ENCODE measurements at regions not wholly inside any gene's neighbourhood (a gene's known extent, or its start where the extent isn't known, plus 50 kb on each side); places are given as distances from the start of the nearest gene placed in this dataset.
"Not testable (repeated sequence)": the region's sequence is repeated elsewhere in the genome, so short reads cannot be mapped to it uniquely, and the experiment has no call there.

DNA sequence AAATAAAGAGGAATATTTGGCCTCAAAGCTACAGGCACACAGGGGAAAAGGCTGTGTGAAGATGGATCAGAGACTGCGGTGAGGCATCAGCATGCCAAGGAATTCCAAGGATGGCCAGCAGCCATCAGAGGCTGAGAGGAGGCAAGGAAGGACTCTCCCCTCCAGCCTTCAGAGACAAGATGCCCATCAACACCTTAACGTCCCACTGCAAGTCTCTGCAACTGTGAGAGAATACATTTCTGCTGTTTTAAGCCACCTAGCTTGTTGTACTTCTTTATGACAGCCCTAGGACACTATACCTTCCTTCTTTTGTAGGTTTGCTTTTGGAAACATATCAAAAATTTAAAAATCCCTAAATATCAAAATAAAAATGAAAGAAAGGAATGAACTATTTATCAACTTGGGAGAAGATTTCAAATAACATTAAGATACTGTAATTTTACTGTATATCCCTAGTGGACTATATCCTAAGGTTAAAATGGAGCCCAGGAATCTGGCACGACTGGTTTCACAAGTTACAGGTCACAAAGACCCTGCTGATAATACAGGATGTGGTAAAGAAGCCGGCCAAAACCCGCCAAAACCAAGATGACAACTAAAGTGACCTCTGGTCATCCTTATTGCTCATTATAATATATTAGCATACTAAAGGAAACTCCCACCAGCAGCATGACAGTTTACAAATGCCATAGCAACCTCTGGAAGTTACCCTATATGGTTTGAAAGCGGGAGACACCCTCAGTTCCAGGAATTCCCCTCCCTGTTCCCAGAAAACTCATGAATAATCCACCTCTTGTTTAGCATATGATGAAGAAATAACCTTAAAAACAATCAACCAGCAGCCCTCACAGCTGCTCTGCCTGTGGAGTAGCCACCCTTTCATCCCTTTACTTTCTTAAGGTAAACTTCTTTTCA lies 185.2 kb downstream of the AVL9 start:
- DNase-seq, result no peak

DNA sequence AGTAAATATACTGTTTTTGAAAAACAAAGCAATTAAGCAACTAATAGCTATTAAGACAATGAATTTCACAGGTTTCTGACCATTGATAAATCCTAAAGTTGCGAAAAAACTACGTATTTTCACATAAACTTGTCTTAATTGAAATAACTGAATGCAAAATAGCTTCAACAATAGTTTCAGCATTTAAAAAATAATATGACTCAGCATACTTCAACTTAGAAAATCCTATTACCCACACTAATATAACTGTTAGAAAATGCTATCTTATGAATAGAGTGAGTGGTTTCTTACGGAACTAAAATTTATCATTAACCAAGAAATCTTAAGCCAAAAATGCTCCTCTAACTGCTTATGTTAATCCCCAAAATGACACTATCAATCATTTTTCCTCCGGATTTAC lies 183.9 kb downstream of the AVL9 start:
- no peak for DNase-seq

DNA sequence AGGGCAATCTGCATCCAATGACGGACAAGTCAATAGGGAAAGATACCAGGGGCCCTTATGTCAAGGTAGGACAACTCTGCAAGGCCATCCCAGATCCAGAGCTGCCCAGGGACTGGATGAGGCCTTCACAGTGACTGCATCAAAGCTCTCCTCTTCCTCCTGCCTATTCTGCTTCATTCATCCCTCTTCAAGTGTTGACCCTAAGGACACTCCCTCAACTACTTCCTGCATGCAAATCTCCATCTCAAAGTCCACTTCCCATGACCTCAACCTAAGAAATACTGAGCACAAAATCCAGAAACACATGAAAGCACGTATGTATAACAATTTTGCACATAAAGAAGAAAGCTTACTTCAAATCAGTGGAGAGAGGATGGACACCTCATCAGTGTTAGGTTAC lies 182.3 kb downstream of the AVL9 start:
- no peak for DNase-seq

DNA sequence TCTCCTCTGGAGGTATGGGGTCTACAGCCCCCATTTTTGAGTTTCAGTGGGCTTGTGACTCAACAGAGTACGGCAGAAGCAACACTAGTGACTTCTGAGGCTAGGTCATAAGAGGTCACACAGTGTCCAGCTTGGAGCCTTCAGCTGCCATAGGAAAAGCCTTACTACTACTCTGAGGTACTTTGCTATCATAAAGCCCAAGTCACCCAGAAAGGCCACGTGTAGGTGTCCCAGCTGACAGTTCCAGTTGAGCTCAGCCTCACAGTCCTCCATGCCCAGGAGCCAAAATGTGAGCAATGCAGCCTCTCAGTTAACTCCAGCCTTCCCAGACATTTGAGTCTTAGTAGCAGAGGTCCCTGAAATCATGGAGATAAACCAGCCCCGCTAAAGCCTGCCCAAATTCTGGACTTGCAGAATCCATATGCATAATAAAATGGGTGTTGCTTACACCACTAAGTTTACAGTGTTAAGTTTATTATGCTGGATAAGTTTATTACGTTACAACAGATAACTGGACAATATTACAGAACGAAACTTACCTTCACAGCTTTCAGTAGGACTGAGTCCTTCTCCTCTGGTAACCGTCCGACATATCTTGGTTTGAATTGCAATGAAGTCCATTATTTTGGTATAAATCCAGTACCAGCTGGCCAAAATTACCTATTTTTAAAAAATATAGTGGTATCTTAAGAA lies 181.1 kb downstream of the AVL9 start:
- no peak for DNase-seq

DNA sequence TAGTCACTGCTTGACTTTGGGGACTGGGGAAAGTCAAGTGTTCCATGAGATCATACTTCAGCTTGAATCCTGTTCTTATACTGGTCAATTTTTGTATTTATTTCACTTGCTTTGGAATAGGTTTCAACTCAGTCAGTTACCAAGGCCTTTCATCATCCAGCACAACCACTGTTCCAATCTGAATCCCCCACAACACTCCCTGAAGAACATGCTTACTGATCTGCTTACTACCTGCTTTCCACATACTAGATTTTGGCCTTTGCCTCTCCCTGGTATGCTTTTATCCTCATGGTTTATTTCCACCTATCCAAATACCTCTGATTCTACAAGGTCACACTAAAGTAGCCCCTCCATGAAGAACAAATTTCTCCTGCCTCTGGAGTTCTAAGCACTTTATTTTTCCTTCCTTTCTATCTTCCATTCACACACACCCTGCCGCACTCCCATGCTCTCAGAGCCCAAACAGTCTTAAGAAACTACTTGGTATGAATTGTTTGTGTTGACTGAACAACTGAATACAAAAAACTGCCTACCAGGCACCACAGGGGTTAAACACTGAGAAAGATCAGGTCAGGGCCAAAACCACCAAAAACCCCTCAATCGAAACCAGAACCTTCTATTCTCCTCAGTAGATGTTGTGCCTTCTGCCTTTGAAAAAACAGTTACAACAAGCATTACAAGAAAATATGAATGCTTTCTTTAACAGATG lies 178.1 kb downstream of the AVL9 start:
- no peak for DNase-seq

DNA sequence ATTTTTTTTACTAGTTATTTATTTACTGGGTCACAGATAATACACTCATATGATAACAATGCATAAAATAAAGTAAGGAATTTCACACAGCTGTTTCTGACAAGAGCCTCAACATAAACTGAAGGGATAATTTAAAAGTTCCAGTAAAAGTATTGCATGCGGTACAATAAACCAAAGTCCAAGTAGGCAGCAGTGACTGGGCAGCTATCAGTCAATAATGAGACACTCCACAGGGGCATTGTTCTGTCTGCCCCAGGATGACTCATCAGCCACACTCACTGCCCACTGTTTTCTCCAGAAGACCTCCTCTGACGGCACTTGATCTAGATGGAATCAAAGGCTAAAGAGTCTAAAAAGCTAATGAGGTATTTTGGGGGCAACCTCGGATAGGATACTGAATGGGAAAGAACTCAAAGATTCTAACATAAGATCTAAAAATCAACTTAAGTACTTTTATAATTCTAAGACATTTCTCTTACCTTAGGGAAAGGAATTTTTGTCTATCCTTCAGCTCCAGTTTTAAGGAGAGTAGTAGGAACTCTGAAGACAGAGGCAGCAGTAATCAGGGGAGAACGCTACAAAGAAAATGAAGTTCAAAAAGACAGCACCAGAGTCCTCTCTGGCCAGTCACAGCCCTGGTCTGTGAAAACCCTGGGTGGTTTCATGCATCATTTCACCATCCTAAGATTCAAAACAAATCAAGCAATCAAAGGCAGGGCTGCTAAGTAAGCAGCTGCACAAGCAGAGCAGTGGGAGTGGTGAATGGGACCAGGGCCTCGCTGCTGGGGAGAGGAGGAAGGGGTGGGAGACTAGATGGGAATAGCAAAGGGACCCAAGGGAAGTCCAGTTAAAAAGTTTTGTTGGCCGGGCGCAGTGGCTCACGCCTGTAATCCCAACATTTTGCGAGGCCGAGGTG lies 175.1 kb downstream of the AVL9 start:
- no peak for DNase-seq

DNA sequence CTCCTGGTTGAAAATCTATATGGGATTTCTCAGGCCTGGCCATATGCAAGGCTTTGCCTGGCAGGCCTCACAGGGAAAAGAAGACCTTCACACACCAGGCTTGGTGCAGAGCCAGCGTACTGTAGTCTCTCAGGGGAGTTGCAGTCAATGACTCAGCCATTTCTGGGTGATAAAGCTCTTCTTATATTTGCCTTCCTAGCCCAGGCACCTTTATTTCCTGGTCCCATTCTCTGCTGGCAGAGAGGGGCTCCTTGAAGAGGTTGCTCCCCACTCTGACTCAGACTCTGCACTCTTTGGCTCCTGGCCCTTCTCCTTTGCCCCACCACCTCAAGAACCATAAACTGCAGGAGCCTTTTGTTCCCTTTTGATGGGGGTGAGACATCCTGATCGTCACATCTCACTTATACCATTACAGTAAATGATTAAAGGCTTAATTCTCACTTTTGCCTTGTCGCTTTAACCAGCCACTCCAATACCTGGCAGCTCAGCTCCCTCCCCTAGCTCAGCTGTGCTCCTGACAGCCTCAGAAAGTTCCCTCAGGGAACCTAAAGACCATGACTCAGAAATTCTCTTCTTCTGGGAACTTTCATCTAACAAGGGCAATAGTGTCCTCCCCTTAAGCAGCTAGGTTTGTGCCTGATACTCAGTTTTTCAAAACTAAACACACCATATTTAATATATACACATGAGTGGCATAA lies 174.0 kb downstream of the AVL9 start:
- not testable (repeated sequence) for DNase-seq

DNA sequence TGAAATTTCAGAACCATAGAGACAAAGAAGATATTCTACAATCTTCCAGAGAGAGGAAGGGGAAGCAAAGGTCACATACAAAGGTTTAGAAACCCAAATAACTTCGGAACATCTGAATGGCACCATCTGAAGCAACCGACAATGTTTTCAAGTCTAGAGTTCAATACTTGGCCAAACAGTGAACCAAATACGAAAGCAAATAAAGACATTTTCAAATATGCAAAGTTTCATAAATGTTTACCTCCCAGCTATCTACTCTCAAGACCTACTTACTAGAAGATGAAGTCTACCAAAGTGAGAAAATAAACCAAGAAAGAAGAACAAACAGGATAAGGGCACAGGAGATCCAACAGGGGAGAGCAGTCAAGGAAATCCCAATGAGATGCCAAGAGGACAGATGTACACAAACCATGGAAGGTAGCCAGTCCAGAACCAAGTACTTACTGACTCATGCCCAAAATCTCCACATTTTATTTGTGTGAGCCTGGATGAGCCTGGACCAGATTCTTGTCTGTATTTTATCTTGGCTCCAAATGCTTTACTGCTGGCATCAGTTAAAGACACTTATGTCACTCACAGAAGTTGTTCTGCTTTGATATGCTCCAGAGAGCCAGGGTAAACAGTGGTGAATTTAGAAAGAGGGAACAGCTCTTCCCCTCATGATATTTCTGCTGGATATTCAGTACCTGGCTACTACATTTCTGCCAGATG lies 173.3 kb downstream of the AVL9 start:
- not testable (repeated sequence) for DNase-seq

DNA sequence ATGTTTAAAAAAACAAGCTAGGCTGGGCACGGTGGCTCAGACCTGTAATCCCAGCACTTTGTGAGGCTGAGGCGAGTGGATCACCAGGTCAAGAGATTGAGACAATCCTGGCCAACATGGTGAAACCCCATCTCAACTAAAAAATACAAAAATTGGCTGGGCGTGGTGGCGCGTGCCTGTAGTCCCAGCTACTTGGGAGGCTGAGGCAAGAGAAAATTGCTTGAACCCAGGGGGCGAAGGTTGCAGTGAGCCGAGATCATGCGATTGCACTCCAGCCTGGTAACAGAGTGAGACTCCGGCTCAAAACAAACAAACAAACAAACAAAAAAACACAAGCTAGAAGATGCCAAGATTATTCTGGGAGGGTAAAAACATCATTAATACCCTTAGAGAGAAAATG lies 172.3 kb downstream of the AVL9 start:
- DNase-seq, result not testable (repeated sequence)

DNA sequence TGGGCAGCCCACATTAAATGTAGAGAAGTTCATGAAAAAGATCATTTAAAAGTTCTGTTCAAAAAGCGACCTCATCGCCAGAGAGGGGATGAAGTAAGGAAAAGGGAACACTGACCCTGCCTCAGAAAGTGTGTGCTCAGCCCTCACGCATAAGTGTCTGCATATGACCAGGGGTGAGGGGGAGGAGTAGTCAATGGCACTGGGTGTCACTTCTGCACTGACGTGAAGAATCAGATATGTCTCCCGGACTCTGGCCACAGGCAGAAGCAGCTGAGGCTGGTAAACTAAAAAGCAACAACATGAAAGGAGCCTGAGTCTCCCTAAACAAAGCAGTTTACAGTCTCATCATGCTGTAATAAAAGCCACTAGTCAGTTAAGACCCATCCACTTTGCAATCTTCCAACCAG lies 168.5 kb downstream of the AVL9 start:
- not testable (repeated sequence) for DNase-seq

DNA sequence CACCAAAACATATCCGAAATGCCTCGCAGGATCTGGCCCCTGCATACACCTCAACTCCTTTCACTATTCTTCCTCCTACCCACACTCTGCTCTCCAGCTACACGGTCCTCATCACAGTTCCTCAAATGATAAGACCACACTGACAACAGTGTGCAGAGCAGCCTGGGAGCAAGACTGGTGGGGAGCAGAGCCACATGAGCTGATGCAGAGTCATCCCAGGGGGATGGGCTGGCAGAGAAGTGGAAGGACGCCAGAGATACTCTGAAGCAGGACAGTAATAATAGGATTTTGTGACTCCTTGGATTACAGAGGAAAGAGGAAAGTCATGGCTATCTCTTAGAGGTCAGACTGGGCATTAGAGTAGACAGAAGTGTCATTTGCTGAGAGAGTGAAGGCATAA lies 167.2 kb downstream of the AVL9 start:
- not testable (repeated sequence) for DNase-seq

DNA sequence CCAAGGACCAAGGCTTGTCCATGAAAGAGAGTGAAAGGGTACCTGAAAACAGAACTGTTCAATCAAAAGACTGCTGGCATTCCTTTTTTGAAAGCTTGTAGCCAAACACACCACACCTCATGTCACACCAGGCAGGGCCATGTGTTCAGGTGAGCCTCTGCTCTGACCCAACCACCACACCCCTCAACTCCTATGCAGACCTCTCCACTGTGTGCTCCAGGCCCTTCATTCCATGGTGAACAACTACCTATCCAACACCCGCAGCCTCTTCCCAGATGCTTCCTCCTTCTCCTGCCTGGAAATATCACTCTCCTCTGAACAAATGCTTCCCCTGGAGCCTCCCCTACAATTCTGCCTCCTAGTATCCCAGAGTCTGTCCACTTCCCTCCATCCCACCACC lies 166.6 kb downstream of the AVL9 start:
- DNase-seq, result no peak

DNA sequence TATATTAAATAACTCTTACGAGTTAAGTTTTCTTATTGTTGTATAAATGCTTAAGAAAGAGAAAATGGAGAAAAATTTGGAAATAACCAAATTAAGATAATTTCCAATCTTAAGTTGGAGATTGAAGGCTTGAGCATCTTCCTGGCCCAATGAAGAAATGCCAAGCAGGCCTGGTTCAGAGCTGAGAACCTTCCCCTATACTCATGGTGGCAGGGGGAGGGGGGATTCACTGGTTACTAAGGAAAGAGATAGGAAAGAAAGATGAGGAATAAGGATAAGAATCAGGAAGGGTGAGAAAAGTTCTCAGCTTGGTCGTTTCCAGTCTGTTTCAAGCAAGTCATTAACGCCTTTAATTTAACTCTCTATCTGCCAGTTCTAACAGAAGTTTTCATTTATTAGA lies 166.2 kb downstream of the AVL9 start:
- no peak for DNase-seq

DNA sequence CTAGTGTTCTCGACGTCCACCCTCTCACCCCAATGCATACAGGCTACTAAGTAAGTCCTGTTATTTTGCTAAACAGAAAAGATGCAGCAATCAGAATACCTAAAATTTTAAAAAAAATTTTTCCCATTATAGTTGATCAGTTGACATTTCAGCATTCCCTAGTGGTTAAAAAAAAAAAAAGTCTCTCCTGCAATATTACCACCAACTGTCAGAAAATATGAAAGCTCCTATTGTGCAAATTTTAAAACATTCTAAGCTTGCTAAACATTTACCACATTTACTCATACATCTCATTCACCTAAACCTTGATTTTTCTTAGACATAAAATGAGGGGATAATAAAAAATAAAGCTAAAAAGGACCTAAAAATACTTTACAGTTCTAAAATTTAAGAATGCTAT lies 165.6 kb downstream of the AVL9 start:
- DNase-seq, result no peak

DNA sequence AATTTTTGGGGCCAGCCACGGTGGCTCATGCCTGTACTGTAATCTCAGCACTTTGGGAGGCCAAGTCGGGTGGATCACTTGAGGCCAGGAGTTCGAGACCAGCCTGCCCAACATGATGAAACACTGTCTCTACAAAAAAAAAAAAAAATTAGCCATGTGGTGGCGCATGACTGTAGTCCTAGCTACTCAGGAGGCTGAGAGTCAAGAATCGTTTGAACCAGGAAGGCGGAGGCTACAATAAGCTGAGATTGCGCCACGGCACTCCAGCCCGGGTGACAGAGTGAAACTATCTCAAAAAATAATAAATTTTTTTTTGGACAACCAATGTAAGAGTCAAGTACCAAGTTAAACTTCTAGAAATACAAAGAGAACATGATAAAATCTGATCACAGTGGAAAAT lies 164.6 kb downstream of the AVL9 start:
- no peak for DNase-seq

DNA sequence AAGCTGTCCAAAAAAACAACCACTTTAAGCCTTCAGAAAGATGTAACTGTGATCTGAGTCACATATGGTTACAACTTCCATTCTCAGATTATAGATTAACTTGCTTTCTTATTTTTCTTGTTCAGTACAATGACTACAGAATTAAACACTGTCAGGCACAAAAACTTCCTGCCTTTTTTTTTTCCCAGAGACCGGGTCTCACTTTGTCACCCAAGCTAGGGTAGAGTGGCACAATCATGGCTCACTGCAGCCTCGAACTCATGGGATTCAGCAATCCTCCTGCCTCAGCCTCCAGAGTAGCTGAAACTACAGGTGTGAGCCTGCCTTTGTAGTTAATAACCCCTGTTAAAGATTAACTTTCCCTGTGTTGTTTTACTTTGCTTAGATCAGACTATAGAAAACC lies 163.2 kb downstream of the AVL9 start:
- DNase-seq, result no peak

DNA sequence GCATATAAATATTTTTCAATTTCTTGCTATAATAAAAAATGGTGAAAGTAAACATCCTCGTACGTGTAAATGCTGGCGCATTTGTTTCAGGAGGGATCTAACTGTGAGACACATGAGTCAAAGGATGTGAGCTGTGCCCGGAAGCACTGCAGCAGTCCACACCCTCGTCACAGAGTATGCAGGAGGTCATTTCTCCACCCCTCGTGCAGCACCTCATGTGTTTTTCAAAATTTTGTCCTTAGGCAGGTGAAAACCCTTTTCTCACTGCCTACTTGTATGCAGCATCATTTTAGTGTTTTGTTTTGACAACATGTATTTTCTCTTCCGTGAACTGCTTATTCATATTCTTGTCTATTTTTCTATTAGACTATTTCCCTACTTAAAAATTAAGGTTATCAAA lies 162.7 kb downstream of the AVL9 start:
- no peak for DNase-seq

DNA sequence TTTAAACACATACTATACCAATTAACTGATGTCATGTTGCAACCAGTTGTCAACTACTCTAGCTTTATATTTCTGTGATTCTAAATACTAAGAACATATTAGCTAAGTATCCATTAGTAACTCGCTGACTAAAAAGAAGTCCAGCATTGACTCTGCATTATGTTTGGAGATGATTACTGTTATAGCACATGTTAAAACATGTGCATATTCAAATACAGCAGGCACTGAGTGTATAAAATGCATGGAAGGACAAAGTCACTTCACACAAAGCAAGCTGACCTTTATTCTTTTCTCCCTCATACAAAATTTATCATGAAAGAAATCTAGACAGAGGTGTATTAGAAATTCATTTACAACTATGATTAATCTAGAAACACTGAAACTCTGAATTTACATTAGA lies 159.3 kb downstream of the AVL9 start:
- not testable (repeated sequence) for DNase-seq

DNA sequence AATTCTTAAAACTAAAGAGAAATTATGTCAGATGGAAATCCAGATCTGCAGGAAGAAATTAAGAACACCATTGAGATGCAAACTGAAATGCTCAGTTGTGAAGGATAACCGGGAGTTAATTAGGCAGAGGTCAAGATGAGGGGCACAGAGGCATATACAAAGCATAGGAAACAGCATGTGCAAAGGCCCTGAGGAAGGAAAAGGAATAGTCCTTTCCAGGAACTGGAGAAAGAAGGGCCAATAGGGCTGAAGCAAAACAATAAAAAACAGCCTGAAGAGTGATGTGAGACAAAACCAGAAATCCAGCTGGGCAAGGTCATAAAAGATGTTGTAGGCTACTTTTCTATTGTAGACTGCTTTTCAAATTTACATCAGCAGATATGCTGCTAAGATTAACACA lies 155.1 kb downstream of the AVL9 start:
- not testable (repeated sequence) for DNase-seq

DNA sequence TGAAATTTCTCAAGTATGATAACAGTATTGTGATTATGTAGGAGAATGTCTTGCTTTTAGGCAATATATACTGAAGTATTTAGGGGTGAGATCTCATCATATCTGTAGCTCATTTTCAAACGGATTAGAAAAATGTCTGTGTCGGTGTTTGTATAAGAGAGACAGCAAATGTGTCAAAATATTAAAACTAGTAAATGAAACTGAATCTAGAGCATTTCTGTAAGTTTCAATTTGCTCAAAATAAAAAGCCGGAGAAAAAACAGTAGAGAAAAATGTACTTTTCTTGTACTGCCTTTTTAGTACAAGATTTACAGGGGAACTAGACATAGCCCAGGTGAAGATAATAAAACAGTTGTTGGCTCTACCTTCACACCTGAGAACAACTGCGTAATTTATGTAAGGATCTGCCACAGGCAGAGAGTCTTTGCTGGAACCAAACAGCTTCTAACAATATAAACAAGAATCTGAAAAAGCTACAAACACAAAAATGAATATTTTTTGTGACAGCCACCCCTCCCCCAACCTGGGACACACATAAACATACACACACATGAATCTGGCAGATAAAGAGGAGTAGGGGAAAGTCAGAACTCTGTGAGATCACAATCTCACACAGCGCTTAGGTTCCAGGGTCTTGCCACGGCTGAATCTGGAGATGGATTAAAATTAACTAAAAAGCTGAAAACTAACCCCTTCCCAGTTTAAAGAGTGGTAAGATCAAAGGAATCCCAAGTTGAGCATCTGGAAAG lies 153.3 kb downstream of the AVL9 start:
- no peak for DNase-seq

All from right kidney (tissue), 1 donor.